GM10266 (cell line): ENCODE measurements at regions not wholly inside any gene's neighbourhood (a gene's known extent, or its start where the extent isn't known, plus 50 kb on each side); places are given as distances from the start of the nearest gene placed in this dataset.

Experiments
- DNase-seq: peaks from one replicate; pipeline ENCODE4 v3.0.0; 2012; ENCODE audit errors: extremely low spot score
- TF ChIP-seq, protein P1 (sequence below): IDR thresholded peaks from 2 replicates; pipeline ENCODE4 v1.5.1; 2012; ENCODE audit warnings: mild to moderate bottlenecking, low read depth; ENCODE audit not compliant: control insufficient read depth, insufficient read depth; ENCODE audit errors: missing control alignments

- TF ChIP-seq, protein P1, sequence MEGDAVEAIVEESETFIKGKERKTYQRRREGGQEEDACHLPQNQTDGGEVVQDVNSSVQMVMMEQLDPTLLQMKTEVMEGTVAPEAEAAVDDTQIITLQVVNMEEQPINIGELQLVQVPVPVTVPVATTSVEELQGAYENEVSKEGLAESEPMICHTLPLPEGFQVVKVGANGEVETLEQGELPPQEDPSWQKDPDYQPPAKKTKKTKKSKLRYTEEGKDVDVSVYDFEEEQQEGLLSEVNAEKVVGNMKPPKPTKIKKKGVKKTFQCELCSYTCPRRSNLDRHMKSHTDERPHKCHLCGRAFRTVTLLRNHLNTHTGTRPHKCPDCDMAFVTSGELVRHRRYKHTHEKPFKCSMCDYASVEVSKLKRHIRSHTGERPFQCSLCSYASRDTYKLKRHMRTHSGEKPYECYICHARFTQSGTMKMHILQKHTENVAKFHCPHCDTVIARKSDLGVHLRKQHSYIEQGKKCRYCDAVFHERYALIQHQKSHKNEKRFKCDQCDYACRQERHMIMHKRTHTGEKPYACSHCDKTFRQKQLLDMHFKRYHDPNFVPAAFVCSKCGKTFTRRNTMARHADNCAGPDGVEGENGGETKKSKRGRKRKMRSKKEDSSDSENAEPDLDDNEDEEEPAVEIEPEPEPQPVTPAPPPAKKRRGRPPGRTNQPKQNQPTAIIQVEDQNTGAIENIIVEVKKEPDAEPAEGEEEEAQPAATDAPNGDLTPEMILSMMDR = no peak
- DNase-seq = no peak
These were observed 180.1 kb downstream of the RDH14 start for GRCh38 chr2:18380321-18380720.

- TF ChIP-seq, protein P1 = no peak
- no peak for DNase-seq
These were observed 180.6 kb downstream of the RDH14 start for GRCh38 chr2:18379870-18380269.

DNA sequence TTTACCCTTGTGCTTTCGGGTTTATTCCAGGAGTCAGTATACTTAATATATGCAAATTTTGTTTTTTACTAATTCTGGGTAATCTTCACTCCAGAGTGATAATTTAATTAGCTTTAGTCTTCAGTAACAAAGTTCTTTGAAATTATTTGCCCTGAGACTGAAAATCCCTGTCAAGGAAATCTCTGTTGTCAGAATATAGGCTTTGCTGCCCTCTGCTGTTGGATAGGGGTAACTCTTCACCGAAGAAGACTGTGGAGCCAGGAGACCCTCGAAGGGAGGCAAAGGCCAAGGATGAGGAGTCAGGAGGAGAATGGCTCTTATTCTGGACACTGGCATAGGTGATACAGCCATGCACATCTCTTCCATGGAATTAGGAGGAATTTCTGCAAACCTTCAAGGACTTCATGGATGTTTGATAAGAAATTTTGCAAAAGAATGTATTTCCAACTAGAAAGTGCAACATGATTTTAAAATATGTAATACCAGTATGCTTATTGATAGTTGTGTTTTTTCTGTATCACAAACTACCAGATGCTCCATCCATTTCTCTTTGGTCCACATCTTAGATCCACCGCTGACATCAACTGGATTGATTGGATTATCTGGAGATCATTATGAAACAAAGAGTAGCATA lies 182.3 kb downstream of the RDH14 start:
- peak; percentile 43 for DNase-seq
- TF ChIP-seq, protein P1 = peak; percentile 80

DNA sequence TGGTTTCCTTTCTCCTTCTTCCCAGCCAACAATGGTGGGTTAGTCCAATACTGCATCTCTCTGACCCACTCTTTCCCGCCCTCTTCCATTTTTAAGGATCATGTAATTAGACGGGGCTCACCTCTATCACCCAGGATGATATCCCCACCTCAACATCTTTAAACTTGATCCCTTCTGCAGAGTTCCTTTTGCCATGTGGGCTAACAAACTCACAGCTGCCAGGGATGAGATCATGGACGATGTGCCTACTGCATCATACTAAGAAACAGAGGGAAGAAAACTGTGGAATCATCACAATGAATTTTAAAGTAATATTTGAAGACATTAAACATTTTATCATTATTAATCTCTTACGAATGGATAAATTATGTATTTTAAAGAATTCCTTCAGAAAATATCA lies 183.5 kb downstream of the RDH14 start:
- TF ChIP-seq, protein P1 = no peak

GRCh38 chr2:18373664-18374063 lies 186.8 kb downstream of the RDH14 start:
- no peak for DNase-seq
- TF ChIP-seq, protein P1 = no peak

More for the DNA sequence above, 183.5 kb downstream of the RDH14 start:
- no peak for DNase-seq

- TF ChIP-seq, protein P1 = no peak
- DNase-seq = no peak
These were observed 187.4 kb downstream of the RDH14 start for GRCh38 chr2:18373081-18373480.

DNA sequence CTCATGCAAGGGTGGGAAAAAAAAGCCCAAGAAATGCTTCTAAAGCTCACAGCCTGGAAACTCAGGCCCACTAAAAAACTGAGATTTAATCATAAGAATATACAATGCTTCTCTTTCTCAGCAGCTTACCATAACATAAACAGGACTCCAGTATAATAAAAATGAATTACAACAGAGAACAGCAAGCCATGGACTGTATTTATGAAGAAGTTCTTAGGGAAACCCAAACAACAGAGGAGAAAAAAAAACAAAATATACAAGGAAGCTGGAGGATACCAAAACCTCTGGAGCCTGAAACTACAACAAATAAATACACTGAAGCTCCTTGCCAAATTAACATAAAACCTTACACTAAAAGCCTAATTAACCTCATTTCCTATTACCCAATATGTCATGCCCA lies 187.8 kb downstream of the RDH14 start:
- TF ChIP-seq, protein P1 = no peak
- no peak for DNase-seq
